ENCODE measurements at regions not wholly inside any gene's neighbourhood (a gene's known extent, or its start where the extent isn't known, plus 50 kb on each side); places are given as distances from the start of the nearest gene placed in this dataset.
"Not testable (repeated sequence)": the region's sequence is repeated elsewhere in the genome, so short reads cannot be mapped to it uniquely, and the experiment has no call there.

- Histone ChIP-seq H3K27me3 (ENCODE audit: control insufficient read depth, insufficient read depth, low read length) (no peaks in the 10 kb centered on the region), H3K27ac (ENCODE audit: low read length) (no peak overlapping the region), H3K9me3 (ENCODE audit: control insufficient read depth, insufficient read depth, low read length) (no peaks in the 10 kb centered on the region), H3K36me3 (ENCODE audit: control insufficient read depth, insufficient read depth, low read length) (no peaks in the 10 kb centered on the region), H3K4me3 (ENCODE audit: low read length) (no peak overlapping the region), H3K4me1 (ENCODE audit: control insufficient read depth, insufficient read depth, low read length) (no peaks in the 10 kb centered on the region)
- no peak for DNase-seq (ENCODE audit: low read depth, low spot score)
- no CpG with 5 or more reads among the region's 2 CpGs for WGBS (ENCODE audit: insufficient coverage, insufficient read length)
These were observed 409.7 kb upstream of the MTPN start for GRCh38 chr7:136386876-136387275.

- not testable (repeated sequence) for H3K4me1 ChIP-seq (ENCODE audit: control insufficient read depth, insufficient read depth, low read length); H3K4me3 ChIP-seq (ENCODE audit: low read length); H3K36me3 ChIP-seq (ENCODE audit: control insufficient read depth, insufficient read depth, low read length); H3K27me3 ChIP-seq (ENCODE audit: control insufficient read depth, insufficient read depth, low read length); DNase-seq (ENCODE audit: low read depth, low spot score); H3K27ac ChIP-seq (ENCODE audit: low read length); H3K9me3 ChIP-seq (ENCODE audit: control insufficient read depth, insufficient read depth, low read length)
These were observed 394.2 kb upstream of the MTPN start for GRCh38 chr7:136371409-136371808.

GRCh38 chr7:136370137-136370536 is 393.0 kb upstream of the MTPN start:
- no CpG with 5 or more reads among the region's 2 CpGs for WGBS (ENCODE audit: insufficient coverage, insufficient read length)
- Histone ChIP-seq H3K27ac (ENCODE audit: low read length) (no peak overlapping the region), H3K4me1 (ENCODE audit: control insufficient read depth, insufficient read depth, low read length) (no peaks in the 10 kb centered on the region)

GRCh38 chr7:136369225-136369624 is 392.1 kb upstream of the MTPN start:
- H3K27ac ChIP-seq (ENCODE audit: low read length): no peak overlapping the region
- no peaks in the 10 kb centered on the region for H3K4me1 ChIP-seq (ENCODE audit: control insufficient read depth, insufficient read depth, low read length)
- H3K9me3 ChIP-seq (ENCODE audit: control insufficient read depth, insufficient read depth, low read length): no peaks in the 10 kb centered on the region
- DNase-seq (ENCODE audit: low read depth, low spot score): no peak
- WGBS (ENCODE audit: insufficient coverage, insufficient read length): no CpG with 5 or more reads among the region's 2 CpGs
- H3K4me3 ChIP-seq (ENCODE audit: low read length): no peak overlapping the region
- no peaks in the 10 kb centered on the region for H3K36me3 ChIP-seq (ENCODE audit: control insufficient read depth, insufficient read depth, low read length)
- no peaks in the 10 kb centered on the region for H3K27me3 ChIP-seq (ENCODE audit: control insufficient read depth, insufficient read depth, low read length)

More at GRCh38 chr7:136370137-136370536, 393.0 kb upstream of the MTPN start:
- no peak overlapping the region for H3K4me3 ChIP-seq (ENCODE audit: low read length)
- H3K36me3 ChIP-seq (ENCODE audit: control insufficient read depth, insufficient read depth, low read length): no peaks in the 10 kb centered on the region
- no peaks in the 10 kb centered on the region for H3K27me3 ChIP-seq (ENCODE audit: control insufficient read depth, insufficient read depth, low read length)
- no peaks in the 10 kb centered on the region for H3K9me3 ChIP-seq (ENCODE audit: control insufficient read depth, insufficient read depth, low read length)
- no peak for DNase-seq (ENCODE audit: low read depth, low spot score)

- no peaks in the 10 kb centered on the region for H3K27me3 ChIP-seq (ENCODE audit: control insufficient read depth, insufficient read depth, low read length)
- H3K9me3 ChIP-seq (ENCODE audit: control insufficient read depth, insufficient read depth, low read length): no peaks in the 10 kb centered on the region
- no peaks in the 10 kb centered on the region for H3K36me3 ChIP-seq (ENCODE audit: control insufficient read depth, insufficient read depth, low read length)
- no peaks in the 10 kb centered on the region for H3K4me1 ChIP-seq (ENCODE audit: control insufficient read depth, insufficient read depth, low read length)
- H3K27ac ChIP-seq (ENCODE audit: low read length): no peak overlapping the region
- no peak for DNase-seq (ENCODE audit: low read depth, low spot score)
- H3K4me3 ChIP-seq (ENCODE audit: low read length): no peak overlapping the region
- WGBS (ENCODE audit: insufficient coverage, insufficient read length): 100% methylated on average over 1 of the region's 5 CpGs
These were observed 382.3 kb upstream of the MTPN start for GRCh38 chr7:136359333-136359903.

- Histone ChIP-seq H3K9me3 (ENCODE audit: control insufficient read depth, insufficient read depth, low read length) (no peaks in the 10 kb centered on the region), H3K27me3 (ENCODE audit: control insufficient read depth, insufficient read depth, low read length) (no peaks in the 10 kb centered on the region), H3K4me3 (ENCODE audit: low read length) (no peak overlapping the region), H3K4me1 (ENCODE audit: control insufficient read depth, insufficient read depth, low read length) (no peaks in the 10 kb centered on the region), H3K36me3 (ENCODE audit: control insufficient read depth, insufficient read depth, low read length) (no peaks in the 10 kb centered on the region), H3K27ac (ENCODE audit: low read length) (no peak overlapping the region)
- WGBS (ENCODE audit: insufficient coverage, insufficient read length): no CpG with 5 or more reads among the region's 2 CpGs
- DNase-seq (ENCODE audit: low read depth, low spot score): no peak
These were observed 376.1 kb upstream of the MTPN start for GRCh38 chr7:136353287-136353686.

GRCh38 chr7:136348542-136349192 is 371.5 kb upstream of the MTPN start:
- WGBS (ENCODE audit: insufficient coverage, insufficient read length): no CpG with 5 or more reads among the region's 7 CpGs

GRCh38 chr7:136348142-136348541 is 371.0 kb upstream of the MTPN start:
- DNase-seq (ENCODE audit: low read depth, low spot score): no peak
- Histone ChIP-seq H3K9me3 (ENCODE audit: control insufficient read depth, insufficient read depth, low read length) (no peaks in the 10 kb centered on the region), H3K27ac (ENCODE audit: low read length) (no peak overlapping the region), H3K4me3 (ENCODE audit: low read length) (no peak overlapping the region), H3K4me1 (ENCODE audit: control insufficient read depth, insufficient read depth, low read length) (no peaks in the 10 kb centered on the region), H3K27me3 (ENCODE audit: control insufficient read depth, insufficient read depth, low read length) (no peaks in the 10 kb centered on the region), H3K36me3 (ENCODE audit: control insufficient read depth, insufficient read depth, low read length) (no peaks in the 10 kb centered on the region)
- no CpG with 5 or more reads among the region's 3 CpGs for WGBS (ENCODE audit: insufficient coverage, insufficient read length)

More at GRCh38 chr7:136348542-136349192, 371.5 kb upstream of the MTPN start:
- Histone ChIP-seq H3K36me3 (ENCODE audit: control insufficient read depth, insufficient read depth, low read length) (no peaks in the 10 kb centered on the region), H3K27me3 (ENCODE audit: control insufficient read depth, insufficient read depth, low read length) (no peaks in the 10 kb centered on the region), H3K27ac (ENCODE audit: low read length) (no peak overlapping the region), H3K4me3 (ENCODE audit: low read length) (no peak overlapping the region), H3K4me1 (ENCODE audit: control insufficient read depth, insufficient read depth, low read length) (no peaks in the 10 kb centered on the region), H3K9me3 (ENCODE audit: control insufficient read depth, insufficient read depth, low read length) (no peaks in the 10 kb centered on the region)
- DNase-seq (ENCODE audit: low read depth, low spot score): no peak

- no peaks in the 10 kb centered on the region for H3K36me3 ChIP-seq (ENCODE audit: control insufficient read depth, insufficient read depth, low read length)
- no CpG with 5 or more reads among the region's 1 CpG for WGBS (ENCODE audit: insufficient coverage, insufficient read length)
- no peak for DNase-seq (ENCODE audit: low read depth, low spot score)
- H3K27ac ChIP-seq (ENCODE audit: low read length): no peak overlapping the region
- no peaks in the 10 kb centered on the region for H3K27me3 ChIP-seq (ENCODE audit: control insufficient read depth, insufficient read depth, low read length)
- H3K4me1 ChIP-seq (ENCODE audit: control insufficient read depth, insufficient read depth, low read length): no peaks in the 10 kb centered on the region
- H3K4me3 ChIP-seq (ENCODE audit: low read length): no peak overlapping the region
- no peaks in the 10 kb centered on the region for H3K9me3 ChIP-seq (ENCODE audit: control insufficient read depth, insufficient read depth, low read length)
These were observed 370.3 kb upstream of the MTPN start for GRCh38 chr7:136347488-136347887.

- Histone ChIP-seq H3K9me3 (ENCODE audit: control insufficient read depth, insufficient read depth, low read length) (no peaks in the 10 kb centered on the region), H3K4me1 (ENCODE audit: control insufficient read depth, insufficient read depth, low read length) (no peaks in the 10 kb centered on the region), H3K4me3 (ENCODE audit: low read length) (no peak overlapping the region), H3K27ac (ENCODE audit: low read length) (no peak overlapping the region), H3K27me3 (ENCODE audit: control insufficient read depth, insufficient read depth, low read length) (no peaks in the 10 kb centered on the region), H3K36me3 (ENCODE audit: control insufficient read depth, insufficient read depth, low read length) (no peaks in the 10 kb centered on the region)
- DNase-seq (ENCODE audit: low read depth, low spot score): no peak
These were observed 365.1 kb upstream of the MTPN start for GRCh38 chr7:136342251-136342650.

- H3K4me3 ChIP-seq (ENCODE audit: low read length): no peak overlapping the region
- H3K9me3 ChIP-seq (ENCODE audit: control insufficient read depth, insufficient read depth, low read length): no peaks in the 10 kb centered on the region
- H3K4me1 ChIP-seq (ENCODE audit: control insufficient read depth, insufficient read depth, low read length): no peaks in the 10 kb centered on the region
- no peaks in the 10 kb centered on the region for H3K36me3 ChIP-seq (ENCODE audit: control insufficient read depth, insufficient read depth, low read length)
- DNase-seq (ENCODE audit: low read depth, low spot score): no peak
- no peak overlapping the region for H3K27ac ChIP-seq (ENCODE audit: low read length)
- H3K27me3 ChIP-seq (ENCODE audit: control insufficient read depth, insufficient read depth, low read length): no peaks in the 10 kb centered on the region
These were observed 362.3 kb upstream of the MTPN start for GRCh38 chr7:136339464-136339863.

Measured in iPS DF 6.9 (cell line).